ENCODE measurements at regions not wholly inside any gene's neighbourhood (a gene's known extent, or its start where the extent isn't known, plus 50 kb on each side); places are given as distances from the start of the nearest gene placed in this dataset.

- TF ChIP-seq CTCF (IDR thresholded peaks at IDR 0.05), result no peak
- TF ChIP-seq POLR2A (IDR thresholded peaks at IDR 0.05), result no peak
Measured at GRCh38 chr1:221290669-221291068, 411.4 kb downstream of the HLX start.

Data from thyroid gland (tissue), 4 donors.